Coronary artery (tissue), 2 donors: ENCODE measurements at regions not wholly inside any gene's neighbourhood (a gene's known extent, or its start where the extent isn't known, plus 50 kb on each side); places are given as distances from the start of the nearest gene placed in this dataset.

Source experiments
- DNase-seq: peaks from one replicate; pipeline ENCODE4 v3.0.0-alpha.2; 2017; ENCODE audit warnings: low spot score
- H3K27ac ChIP-seq, 2 donors: fragments of 200-600 bp; sonication (generic); one replicate each; pipeline ENCODE4 v1.5.1; 2016 to 2019
- H3K4me3 ChIP-seq: fragments of 200-600 bp; sonication (generic); 2 replicates; pipeline ENCODE4 v1.5.1; 2016; ENCODE audit warnings: mild to moderate bottlenecking, moderate library complexity
- TF ChIP-seq, protein P1 (sequence below): fragments of 200-600 bp; sonication (generic); IDR thresholded peaks from one replicate; pipeline ENCODE4 v1.5.1; 2019; ENCODE audit warnings: antibody characterized with exemption

DNA sequence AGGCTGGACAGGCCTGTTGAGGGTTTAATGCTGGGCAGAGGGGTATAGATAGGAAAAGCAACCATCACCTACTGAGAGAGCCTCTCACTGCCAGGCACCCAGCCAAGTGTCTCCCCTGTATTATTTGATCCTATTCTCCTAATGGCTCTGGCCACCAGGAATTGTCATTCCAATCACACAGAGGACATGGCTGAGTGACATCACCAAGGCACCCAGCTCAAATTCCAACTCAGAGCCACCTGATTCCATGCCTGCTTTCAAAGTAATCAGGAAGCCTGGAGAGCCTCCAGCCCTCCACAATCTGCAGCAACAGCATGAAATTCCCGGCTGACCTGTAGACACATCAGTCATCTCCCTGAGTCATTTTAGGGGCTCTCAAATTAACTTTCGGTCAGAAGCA lies 368.9 kb upstream of the C16orf82 start:
- TF ChIP-seq, protein P1, sequence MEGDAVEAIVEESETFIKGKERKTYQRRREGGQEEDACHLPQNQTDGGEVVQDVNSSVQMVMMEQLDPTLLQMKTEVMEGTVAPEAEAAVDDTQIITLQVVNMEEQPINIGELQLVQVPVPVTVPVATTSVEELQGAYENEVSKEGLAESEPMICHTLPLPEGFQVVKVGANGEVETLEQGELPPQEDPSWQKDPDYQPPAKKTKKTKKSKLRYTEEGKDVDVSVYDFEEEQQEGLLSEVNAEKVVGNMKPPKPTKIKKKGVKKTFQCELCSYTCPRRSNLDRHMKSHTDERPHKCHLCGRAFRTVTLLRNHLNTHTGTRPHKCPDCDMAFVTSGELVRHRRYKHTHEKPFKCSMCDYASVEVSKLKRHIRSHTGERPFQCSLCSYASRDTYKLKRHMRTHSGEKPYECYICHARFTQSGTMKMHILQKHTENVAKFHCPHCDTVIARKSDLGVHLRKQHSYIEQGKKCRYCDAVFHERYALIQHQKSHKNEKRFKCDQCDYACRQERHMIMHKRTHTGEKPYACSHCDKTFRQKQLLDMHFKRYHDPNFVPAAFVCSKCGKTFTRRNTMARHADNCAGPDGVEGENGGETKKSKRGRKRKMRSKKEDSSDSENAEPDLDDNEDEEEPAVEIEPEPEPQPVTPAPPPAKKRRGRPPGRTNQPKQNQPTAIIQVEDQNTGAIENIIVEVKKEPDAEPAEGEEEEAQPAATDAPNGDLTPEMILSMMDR = no peak
- no peak overlapping the region for H3K27ac ChIP-seq
- DNase-seq = no peak
- H3K4me3 ChIP-seq = no peak overlapping the region

DNA sequence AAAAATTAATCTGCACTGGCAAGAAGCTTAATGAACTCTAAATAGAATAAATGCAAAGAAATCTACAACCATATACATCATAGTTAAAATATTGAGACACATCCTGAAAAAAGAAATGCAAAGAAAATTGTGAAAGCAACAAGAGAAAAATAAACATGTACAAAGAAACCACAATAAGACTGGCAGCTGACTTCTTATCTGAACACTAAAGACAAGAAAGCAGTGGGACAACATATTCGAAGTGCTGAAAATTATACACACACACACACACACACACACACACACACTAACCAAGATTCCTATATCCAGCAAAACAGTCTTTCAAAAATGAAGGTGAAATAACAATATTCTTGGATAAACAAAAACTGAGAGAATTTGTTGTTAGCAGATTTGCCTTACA lies 366.5 kb upstream of the C16orf82 start:
- TF ChIP-seq, protein P1 = no peak
- no peak overlapping the region for H3K4me3 ChIP-seq
- DNase-seq = no peak
- H3K27ac ChIP-seq = no peak overlapping the region

DNA sequence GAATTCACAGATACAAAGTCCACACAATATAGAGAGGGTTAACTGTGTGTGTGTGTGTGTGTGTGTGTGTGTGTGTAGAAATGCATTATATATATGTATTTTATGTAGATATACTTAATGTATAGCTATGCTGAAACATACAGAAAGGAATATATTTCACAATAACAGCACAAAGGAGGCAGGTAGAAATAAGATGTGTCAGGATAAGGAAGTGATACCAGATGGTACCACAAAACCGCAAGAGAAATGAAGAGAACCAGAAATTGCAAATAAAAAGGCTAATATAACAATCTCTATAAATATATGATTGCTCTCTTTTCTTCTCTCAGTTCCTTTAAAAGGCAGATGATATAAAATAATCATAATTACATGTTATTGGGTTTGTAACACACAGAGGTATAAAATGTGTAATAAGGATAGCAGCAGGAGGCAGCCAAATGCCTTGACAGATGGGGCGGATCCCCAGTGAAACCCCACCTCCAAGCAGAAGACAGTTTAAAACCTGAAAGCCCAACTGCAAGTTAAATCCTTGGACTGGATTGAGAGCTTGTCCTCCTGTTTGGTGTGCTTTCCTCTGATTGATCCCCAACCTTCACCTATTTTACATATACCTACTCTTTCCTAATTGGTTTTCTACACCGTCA lies 365.4 kb upstream of the C16orf82 start:
- Histone ChIP-seq H3K4me3 (no peak overlapping the region), H3K27ac (no peak overlapping the region)
- DNase-seq = no peak
- TF ChIP-seq, protein P1 = no peak

DNA sequence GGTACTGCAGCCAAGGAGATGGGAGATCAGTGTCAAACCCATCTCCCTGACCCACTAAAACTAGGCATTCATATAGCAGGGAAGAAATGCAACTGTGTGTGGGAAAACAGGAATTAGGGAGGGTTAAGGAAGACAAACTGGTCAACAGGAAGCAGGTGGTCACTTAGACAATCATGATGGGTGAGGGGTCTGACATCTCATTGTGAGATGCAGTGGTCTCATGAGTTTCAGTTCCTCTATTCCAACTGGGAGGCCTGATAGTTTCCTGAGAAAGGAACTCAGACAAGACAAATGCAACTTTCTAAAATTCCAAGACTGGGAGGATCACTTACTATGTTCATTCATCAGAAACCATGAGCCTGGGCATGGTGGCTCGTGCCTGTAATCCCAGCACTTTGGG lies 361.4 kb upstream of the C16orf82 start:
- no peak overlapping the region for H3K4me3 ChIP-seq
- TF ChIP-seq, protein P1 = no peak
- no peak overlapping the region for H3K27ac ChIP-seq
- DNase-seq = no peak

DNA sequence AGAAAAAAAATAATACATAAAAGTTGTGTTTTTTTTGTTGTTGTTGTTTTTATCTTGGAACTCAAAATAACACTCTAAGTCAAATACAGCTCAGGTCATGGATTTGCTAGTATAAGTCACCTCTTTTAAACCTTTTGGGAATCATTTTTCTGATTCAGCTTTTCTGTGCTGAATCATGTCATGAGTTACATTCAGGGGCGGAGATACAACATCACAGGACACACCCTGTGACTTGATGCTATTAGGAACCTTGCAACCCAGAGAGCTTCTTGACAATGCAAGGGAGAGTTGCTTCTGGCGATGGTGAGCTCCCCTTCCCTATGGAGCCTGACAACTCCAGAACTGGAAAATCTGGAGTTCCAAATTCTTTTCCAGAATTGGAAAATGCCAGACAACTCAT lies 358.3 kb upstream of the C16orf82 start:
- DNase-seq = no peak
- TF ChIP-seq, protein P1 = no peak
- Histone ChIP-seq H3K4me3 (no peak overlapping the region), H3K27ac (no peak overlapping the region)

DNA sequence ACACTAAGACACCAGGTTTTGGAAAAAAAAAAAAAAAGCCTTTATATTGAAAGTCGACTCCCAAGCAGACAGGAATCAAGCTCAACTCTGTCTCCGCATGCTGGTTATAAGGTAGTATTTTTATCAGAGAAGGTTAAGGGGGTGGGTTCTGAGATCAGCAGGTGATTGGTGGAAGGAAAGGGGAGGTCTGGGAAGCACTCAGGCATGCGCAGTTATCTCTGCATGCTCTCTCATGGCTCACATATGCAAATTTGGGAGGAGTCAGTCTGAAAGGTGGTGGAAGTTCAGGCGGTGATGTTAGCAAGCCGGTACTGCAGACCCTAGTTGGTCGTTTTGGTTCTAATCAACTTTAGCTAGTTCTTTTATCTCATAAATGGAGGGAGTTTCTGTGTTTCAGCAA lies 357.6 kb upstream of the C16orf82 start:
- TF ChIP-seq, protein P1 = no peak
- DNase-seq = no peak
- no peak overlapping the region for H3K4me3 ChIP-seq
- no peak overlapping the region for H3K27ac ChIP-seq

DNA sequence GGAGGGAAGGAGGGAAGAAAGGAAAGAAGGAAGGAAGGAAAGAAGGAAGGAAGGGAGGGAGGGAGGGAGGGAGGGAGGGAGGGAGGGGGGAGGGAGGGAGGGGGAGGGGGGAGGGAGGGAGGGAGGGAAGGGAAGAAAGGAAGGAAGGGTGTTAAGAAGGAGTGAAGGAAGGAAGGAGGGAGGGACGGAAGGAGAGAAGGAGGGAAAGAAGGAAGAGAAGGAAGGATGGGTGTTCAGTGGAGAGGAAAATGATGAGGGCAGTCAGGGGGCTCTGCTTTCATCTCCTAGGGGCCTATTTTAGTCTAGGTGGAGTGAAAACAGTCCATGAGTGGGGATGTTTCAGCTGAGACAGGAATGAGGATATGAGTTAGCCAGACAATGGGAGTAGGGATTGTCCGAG lies 357.0 kb upstream of the C16orf82 start:
- no peak overlapping the region for H3K27ac ChIP-seq
- TF ChIP-seq, protein P1 = no peak
- no peak overlapping the region for H3K4me3 ChIP-seq
- DNase-seq = no peak
